ENCODE measurements at regions not wholly inside any gene's neighbourhood (a gene's known extent, or its start where the extent isn't known, plus 50 kb on each side); places are given as distances from the start of the nearest gene placed in this dataset.

DNA sequence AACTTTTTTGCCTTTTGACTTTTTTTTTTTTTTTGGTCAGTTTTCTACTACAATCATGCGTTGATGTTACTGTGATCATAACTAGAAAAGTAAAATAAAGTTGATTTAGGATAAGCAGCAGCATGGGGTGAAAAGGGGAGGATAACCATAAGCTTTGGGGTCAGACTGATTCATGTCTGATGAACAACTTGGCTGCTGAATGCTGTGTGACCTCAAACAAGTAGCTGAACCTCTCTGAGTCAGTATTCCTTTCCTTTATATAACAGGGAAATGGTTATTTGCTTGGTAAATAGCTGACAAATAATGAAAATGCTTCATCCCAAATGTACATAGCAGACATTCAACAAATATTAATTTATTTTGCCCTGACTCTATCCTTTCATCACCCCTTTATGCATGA lies 413.0 kb downstream of the VRK1 start:
- Histone ChIP-seq H3K27ac (ENCODE audit: insufficient read depth, low read depth, low read length) (no peak overlapping the region), H3K9ac (replicated peaks; ENCODE audit: extremely low read depth, insufficient read depth, low read length) (no peak overlapping the region), H3K4me3 (replicated peaks in 1 of 3; ENCODE audit: insufficient read depth in 1 of 3, low read depth in 1 of 3, low read length in 3 of 3) (no peak overlapping the region), H3K4me1 (ENCODE audit: control insufficient read depth, extremely low read depth, insufficient read depth, low read length) (no peaks in the 10 kb centered on the region), H3K79me2 (ENCODE audit: control insufficient read depth, insufficient read depth, low read length) (no peaks in the 10 kb centered on the region), H3K36me3 (ENCODE audit: control insufficient read depth in 2 of 2, extremely low read depth in 1 of 2, insufficient read depth in 2 of 2, low read length in 2 of 2) (no peaks in the 10 kb centered on the region), H4K20me1 (replicated peaks; ENCODE audit: control insufficient read depth, extremely low read depth, insufficient read depth, low read length) (no peaks in the 10 kb centered on the region), H3K27me3 (ENCODE audit: control insufficient read depth in 2 of 2, insufficient read depth in 2 of 2, low read length in 2 of 2) (no peaks in the 10 kb centered on the region), H3K9me1 (replicated peaks; ENCODE audit: control insufficient read depth, extremely low read depth, insufficient read depth, low read length) (no peaks in the 10 kb centered on the region), H3K9me3 (replicated peaks; ENCODE audit: control insufficient read depth, insufficient read depth, low read length) (peaks cover 10% of the 10 kb centered on the region), H3K4me2 (ENCODE audit: insufficient read depth, low read length) (no peak overlapping the region), H2AFZ (ENCODE audit: low read depth, low read length) (no peak overlapping the region)
- intact Hi-C loops (cut with micrococcal nuclease) = no loop called here
- POLR2A ChIA-PET = no interaction called here
- TF ChIP-seq MYC (IDR thresholded peaks at IDR 0.05; ENCODE audit: low read depth, low read length) (no peak), JUN (IDR thresholded peaks at IDR 0.05; ENCODE audit: borderline replicate concordance, insufficient read depth, insufficient read length, low read depth) (no peak), MAX (IDR thresholded peaks at IDR 0.05; ENCODE audit: insufficient read depth, insufficient read length) (no peak), POLR2A (IDR thresholded peaks at IDR 0.05; ENCODE audit: low read depth, low read length) (no peak), EZH2 (IDR thresholded peaks at IDR 0.05; ENCODE audit: borderline replicate concordance, low read depth, low read length, severe bottlenecking) (no peak), FOS (IDR thresholded peaks at IDR 0.05; ENCODE audit: borderline replicate concordance, insufficient read depth, low read length) (no peak), POLR2AphosphoS5 (IDR thresholded peaks at IDR 0.05; ENCODE audit: insufficient read depth, low read depth, low read length) (no peak), GATA2 (IDR thresholded peaks at IDR 0.05; ENCODE audit: insufficient read depth, insufficient read length, low read depth, low read length) (no peak)
- TF ChIP-seq, protein P1, sequence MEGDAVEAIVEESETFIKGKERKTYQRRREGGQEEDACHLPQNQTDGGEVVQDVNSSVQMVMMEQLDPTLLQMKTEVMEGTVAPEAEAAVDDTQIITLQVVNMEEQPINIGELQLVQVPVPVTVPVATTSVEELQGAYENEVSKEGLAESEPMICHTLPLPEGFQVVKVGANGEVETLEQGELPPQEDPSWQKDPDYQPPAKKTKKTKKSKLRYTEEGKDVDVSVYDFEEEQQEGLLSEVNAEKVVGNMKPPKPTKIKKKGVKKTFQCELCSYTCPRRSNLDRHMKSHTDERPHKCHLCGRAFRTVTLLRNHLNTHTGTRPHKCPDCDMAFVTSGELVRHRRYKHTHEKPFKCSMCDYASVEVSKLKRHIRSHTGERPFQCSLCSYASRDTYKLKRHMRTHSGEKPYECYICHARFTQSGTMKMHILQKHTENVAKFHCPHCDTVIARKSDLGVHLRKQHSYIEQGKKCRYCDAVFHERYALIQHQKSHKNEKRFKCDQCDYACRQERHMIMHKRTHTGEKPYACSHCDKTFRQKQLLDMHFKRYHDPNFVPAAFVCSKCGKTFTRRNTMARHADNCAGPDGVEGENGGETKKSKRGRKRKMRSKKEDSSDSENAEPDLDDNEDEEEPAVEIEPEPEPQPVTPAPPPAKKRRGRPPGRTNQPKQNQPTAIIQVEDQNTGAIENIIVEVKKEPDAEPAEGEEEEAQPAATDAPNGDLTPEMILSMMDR (IDR thresholded peaks at IDR 0.05; ENCODE audit: extremely low read depth in 1 of 2, insufficient read depth in 1 of 2, low read depth in 1 of 2, low read length in 2 of 2) = no peak
- CTCF ChIA-PET = no interaction called here
- DNase-seq (ENCODE audit: low read depth, low spot score) (no peak), FAIRE-seq (no peak)
- dilution Hi-C loops (cut with MboI; ENCODE audit: extremely low pct_ligation_motif_present, low sequenced_read_pairs) = no loop called here
- no TSS peak for BruUV-seq (replicated peaks)
